ENCODE measurements at regions not wholly inside any gene's neighbourhood (a gene's known extent, or its start where the extent isn't known, plus 50 kb on each side); places are given as distances from the start of the nearest gene placed in this dataset.

DNA sequence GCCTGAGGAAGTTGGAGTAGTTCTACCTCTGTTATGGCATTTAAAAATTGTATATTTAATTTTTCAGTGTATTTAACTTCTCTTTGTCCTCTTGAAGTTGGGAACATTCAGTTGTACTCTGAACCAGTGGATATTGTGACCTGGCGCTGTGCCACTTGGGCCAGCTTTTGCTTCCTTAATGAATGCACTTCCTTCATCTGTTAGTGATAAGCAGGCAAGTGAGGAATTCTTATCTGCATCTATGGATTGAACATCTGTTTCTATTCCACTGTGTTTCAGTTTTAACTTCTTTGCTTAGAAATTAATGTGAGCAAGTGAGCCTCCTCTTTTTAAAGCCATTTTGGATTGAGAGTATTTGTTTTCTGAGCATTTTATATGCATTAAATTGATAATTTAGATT, 128.3 kb downstream of the UCHL1 start:
- DNase-seq (ENCODE audit: low read depth) = no peak
- H3K4me3 ChIP-seq (ENCODE audit: low read depth, low read length) = no peak overlapping the region
- TF ChIP-seq, protein P1, sequence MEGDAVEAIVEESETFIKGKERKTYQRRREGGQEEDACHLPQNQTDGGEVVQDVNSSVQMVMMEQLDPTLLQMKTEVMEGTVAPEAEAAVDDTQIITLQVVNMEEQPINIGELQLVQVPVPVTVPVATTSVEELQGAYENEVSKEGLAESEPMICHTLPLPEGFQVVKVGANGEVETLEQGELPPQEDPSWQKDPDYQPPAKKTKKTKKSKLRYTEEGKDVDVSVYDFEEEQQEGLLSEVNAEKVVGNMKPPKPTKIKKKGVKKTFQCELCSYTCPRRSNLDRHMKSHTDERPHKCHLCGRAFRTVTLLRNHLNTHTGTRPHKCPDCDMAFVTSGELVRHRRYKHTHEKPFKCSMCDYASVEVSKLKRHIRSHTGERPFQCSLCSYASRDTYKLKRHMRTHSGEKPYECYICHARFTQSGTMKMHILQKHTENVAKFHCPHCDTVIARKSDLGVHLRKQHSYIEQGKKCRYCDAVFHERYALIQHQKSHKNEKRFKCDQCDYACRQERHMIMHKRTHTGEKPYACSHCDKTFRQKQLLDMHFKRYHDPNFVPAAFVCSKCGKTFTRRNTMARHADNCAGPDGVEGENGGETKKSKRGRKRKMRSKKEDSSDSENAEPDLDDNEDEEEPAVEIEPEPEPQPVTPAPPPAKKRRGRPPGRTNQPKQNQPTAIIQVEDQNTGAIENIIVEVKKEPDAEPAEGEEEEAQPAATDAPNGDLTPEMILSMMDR (IDR thresholded peaks at IDR 0.05; ENCODE audit: control insufficient read depth, extremely low read depth, insufficient read depth) = no peak

DNA sequence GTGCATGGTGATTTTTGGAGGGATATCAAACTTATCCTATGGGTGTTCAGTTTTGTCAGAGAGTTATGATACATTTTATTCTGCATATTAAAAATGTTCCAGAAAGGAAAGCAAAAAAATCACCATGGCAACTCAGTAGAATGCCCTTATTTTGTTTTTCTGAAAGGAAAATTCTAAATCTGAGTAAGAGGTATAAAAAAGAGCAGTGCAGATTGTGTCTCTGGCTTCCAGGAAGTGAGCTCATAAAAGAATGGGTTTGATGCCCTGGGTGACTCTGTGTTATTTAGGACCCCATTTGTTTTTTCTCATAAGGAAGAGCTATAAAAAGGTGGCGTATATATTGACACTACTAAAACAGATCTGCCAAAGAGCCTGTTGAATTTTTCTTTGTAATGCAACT, 128.8 kb downstream of the UCHL1 start:
- H3K4me3 ChIP-seq (ENCODE audit: low read depth, low read length) = no peak overlapping the region
- TF ChIP-seq, protein P1 (IDR thresholded peaks at IDR 0.05; ENCODE audit: control insufficient read depth, extremely low read depth, insufficient read depth) = no peak
- DNase-seq (ENCODE audit: low read depth) = no peak

DNA sequence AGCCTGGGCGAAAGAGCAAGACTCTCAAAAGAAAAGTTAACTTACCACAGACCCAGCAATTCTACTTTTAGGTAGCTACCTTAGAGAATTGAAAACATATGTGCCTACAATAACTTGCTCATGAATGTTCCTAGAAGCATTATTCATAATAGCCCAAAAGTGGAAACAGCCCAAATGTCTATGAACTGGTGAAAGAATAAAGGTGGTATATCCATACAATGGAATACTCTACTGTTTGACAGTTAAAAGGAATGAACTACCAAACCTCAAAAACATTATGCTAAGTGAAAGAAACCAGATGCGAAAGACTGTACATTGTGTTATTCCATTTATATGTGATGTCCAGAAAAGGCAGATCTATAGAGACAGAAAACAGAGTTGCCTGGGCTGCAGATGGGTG, 131.4 kb downstream of the UCHL1 start:
- TF ChIP-seq, protein P1 (IDR thresholded peaks at IDR 0.05; ENCODE audit: control insufficient read depth, extremely low read depth, insufficient read depth) = no peak
- no peak overlapping the region for H3K4me3 ChIP-seq (ENCODE audit: low read depth, low read length)
- no peak for DNase-seq (ENCODE audit: low read depth)

DNA sequence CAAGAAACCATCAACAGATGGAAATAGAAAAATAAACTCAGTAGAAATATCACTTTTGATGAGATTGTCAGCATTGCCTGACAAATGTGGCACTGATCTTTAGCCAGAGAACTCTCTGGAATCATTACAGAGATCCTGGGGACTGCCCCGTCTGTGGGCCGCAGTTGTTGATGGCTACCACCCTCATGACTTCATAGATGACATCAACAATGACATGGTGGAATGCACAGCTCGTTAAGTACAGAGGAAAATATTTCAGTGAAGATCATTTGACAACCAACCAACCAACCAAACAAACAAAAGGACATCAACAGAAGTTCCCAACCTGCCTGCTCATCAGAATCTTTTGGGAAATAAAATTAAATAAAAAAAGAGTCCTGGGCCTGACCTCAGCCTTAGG, 132.6 kb downstream of the UCHL1 start:
- no peak for DNase-seq (ENCODE audit: low read depth)
- H3K4me3 ChIP-seq (ENCODE audit: low read depth, low read length) = no peak overlapping the region
- TF ChIP-seq, protein P1 (IDR thresholded peaks at IDR 0.05; ENCODE audit: control insufficient read depth, extremely low read depth, insufficient read depth) = no peak

DNA sequence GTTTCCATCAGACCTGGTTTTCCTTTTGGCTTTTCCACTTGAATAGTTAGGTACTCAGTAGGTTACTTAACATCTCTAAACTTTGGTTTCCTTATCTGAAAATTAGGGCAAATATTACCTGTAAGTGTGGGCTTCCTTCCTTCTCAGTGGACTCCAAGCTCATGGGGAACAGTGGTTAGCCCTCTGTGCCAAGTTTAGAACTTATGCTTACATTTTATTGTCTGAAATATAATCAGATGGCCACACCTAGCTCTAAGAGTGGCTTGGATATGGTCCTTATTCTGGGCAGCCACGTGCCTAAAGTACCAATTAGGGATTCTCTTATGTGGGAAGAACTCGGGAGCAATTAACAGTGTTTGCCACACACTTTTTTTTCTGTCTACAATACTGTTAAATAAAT, 133.9 kb downstream of the UCHL1 start:
- TF ChIP-seq, protein P1 (IDR thresholded peaks at IDR 0.05; ENCODE audit: control insufficient read depth, extremely low read depth, insufficient read depth) = no peak

DNA sequence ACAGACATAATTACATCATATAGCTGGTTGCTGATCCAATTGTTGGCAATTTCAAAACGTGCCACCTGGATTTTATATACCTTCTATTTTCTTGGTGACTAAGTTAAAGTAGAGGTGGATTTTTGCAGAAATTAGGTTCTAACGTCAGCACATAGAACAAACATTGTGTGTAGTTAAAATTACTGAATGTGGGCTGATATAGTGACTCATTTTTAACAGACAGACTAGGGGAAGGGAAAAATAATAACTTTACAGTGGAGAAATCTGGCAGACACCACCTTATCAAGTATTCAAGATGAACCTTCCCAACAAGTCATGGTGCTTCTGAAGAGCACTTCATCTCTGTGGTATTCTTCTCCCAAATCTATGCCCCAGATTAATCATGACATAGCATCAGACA, 134.5 kb downstream of the UCHL1 start:
- TF ChIP-seq, protein P1 (IDR thresholded peaks at IDR 0.05; ENCODE audit: control insufficient read depth, extremely low read depth, insufficient read depth) = no peak
- DNase-seq (ENCODE audit: low read depth) = no peak
- H3K4me3 ChIP-seq (ENCODE audit: low read depth, low read length) = no peak overlapping the region

More for the DNA sequence above, 133.9 kb downstream of the UCHL1 start:
- DNase-seq (ENCODE audit: low read depth) = no peak
- no peak overlapping the region for H3K4me3 ChIP-seq (ENCODE audit: low read depth, low read length)

DNA sequence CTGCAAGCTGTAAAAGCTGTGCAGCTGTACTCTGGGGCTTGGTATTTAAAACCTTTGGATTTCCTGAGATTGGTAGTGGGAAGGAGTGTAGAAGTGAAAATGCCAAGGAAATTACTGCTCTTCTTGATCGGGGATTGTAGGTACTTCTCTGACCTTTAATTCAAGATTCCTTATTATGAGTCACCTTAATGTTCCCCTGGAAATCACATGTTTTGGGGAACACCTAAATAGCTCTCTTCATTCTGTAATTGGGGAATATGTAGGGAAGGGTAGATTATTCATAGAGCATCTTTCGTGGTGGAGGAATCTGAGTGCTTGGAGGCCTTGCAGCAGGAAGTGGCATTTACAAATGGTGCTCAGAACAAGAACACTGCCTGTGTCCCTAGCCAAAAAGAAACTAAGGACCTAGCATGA, 137.8 kb downstream of the UCHL1 start:
- DNase-seq (ENCODE audit: low read depth) = no peak
- H3K4me3 ChIP-seq (ENCODE audit: low read depth, low read length) = no peak overlapping the region
- TF ChIP-seq, protein P1 (IDR thresholded peaks at IDR 0.05; ENCODE audit: control insufficient read depth, extremely low read depth, insufficient read depth) = no peak
